NCI-H1436 (cell line): ENCODE measurements at regions not wholly inside any gene's neighbourhood (a gene's known extent, or its start where the extent isn't known, plus 50 kb on each side); places are given as distances from the start of the nearest gene placed in this dataset.
"Not testable (repeated sequence)": the region's sequence is repeated elsewhere in the genome, so short reads cannot be mapped to it uniquely, and the experiment has no call there.

Source experiments
- DNase-seq: peaks from one replicate; lab custom pipeline; 2025; lab: John Stamatoyannopoulos, UW

DNA sequence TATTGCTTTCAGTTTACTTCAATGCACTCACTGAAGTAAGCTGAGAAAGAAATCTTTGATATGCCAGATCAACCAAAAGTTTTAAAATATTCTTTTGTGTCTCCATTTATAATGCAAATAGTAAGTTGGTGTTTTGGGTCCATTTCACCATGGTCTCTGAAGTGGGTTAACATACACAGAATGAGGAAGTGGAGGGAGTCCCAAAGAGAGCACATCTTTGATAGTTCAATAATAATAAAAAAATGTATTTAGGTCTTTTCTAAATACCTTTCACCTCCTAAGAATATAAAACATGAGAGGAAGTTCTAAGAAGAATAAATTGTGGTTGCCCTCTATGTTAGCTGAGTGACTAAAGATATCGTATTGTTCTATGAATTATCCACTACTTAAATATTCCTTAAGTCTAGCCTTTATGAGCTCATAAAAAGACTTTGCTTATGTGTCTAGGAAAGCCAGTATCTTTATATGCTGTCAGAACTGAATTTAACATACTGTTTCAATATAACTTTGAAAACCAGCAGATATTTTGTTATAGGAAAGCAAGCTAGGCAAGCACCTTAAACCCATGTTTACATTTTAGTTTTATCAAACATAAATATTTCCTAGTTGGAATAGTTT, 148.7 kb upstream of the ZEB2 start:
- no peak for DNase-seq

DNA sequence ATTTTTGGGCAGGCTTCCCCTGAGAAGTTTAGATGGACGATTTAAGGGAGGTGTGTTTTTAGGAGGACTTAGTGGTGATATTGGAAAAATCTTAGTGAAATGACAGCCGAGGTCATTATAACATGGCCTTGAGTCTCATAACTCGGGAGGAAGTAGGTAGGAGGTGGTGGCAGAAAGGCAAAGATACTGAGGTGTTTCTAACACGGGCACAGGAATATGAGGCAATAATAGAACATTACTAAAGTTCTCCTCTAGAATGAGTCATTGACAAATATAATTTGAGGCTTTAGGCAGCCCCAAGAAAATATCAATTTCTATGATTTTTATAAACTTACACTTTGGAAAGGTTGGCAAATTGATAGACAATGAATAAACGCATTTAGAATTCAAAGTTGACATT, 146.1 kb upstream of the ZEB2 start:
- no peak for DNase-seq

DNA sequence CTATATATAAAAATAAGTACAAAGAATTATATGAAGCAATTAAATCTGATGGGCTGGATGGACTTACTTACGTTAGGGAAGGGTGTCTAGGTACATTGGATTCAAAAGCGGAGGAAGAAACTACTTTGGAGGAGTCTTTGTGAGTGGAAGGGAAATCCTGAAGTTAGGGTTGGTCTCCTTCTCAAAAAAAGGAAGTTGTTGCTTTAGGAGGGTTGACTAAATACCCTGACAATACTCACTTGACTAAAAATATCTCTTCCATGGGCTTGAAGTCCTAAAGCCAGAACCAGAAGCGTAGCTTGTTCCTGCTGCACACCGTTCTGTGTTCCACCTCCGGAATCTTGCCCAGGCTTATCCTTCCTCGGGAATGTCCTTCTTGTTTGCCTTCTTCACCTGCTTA, 143.3 kb upstream of the ZEB2 start:
- no peak for DNase-seq

DNA sequence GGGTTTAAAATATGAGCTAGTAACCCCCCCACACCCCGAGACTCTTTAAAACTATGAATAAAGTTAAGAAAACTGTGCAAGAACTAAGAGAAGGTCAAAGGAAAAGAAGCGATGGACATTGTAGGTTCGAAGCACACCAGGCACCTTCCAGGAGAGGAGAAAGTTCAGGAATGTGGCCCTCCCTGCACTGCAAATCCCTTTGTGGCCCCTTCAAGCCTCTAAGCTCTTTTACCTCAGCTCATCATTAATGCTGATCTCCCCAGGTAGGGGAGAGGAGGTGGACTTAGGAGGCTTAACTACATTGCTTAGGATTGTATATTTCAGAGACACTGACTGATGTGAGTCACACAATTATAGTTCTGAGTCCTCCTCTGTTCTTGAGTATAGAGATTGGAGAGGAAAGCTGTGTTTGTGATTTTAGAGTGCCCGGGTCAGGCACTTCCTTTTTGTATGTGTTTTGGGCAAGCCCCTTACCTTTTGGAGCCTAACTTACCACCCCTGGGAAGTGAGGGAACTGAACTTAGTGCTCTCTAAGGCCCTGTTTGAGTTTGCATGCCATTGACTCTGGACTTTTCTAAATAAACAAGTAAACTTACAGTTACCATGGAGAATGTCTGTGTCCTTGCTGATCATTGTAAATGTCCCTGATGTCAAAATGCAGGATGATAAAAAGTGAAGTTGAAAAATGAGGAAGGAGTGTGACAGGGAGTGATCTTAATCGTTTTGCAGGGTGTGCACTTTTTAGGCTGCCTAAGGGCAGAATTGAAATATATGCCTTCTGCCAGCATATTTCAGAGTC, 140.8 kb upstream of the ZEB2 start:
- no peak for DNase-seq

DNA sequence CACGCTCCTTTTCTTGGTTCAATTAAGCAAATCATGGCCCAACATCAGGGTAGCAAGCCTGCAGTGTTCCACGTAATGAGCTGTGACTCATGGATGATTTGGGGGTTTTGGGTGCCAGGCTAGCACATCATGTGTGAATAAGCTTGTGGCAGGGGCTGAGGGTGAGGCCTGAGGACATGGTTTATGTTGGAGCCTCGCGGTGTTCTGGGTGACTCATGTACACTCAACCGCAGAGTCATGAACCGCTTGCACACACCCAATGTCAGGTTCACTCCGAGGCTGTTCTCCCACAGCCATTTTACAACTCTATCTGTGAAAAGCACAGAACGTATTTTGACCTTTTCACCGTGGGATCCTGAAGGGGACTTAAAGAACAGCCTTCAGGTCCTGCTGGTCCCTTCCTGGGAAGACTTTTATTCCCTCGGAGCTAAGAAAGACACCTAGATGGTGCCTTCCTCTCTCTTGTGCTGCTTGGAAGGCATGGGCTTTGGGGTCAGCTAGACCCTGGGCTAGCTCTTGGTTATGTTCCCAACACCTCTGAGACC, 139.9 kb upstream of the ZEB2 start:
- DNase-seq, result no peak

DNA sequence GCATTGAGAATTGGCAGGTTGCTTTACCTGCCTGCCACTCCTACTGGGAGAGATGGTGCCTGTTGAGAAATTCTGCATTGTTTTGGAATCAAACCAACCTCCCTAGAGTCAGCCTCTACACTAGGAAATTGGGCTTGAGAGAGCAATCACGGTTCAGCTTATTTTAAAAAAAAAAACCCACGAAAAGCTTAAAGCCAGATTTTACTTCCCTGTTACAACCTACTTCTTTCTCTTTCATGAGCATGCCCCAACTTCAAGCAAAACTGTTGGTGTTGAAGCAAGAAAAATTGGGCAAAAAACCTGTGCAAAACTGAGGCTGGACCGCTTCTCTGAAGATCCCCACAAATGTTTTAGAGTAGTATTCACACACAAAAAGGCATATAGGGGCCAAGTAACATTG, 134.6 kb upstream of the ZEB2 start:
- DNase-seq, result no peak

DNA sequence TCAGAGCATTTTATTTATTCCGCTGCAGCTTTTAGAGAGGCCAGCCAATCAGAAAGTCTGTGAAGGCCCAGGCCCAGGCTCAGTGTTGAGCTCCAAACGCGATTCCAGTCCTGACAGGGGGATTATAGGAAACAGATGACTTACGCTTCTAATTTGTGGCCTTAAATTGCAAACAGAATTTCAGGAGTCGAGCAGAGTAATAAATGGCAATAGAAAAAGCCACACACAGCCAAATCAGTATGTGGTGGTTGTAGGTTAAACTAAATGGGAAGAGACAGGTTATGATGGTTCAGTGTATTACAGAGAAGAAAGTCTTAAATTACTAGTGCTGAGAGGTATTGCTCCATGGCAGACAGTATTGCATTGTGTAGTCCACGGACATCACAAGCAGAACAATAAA, 131.0 kb upstream of the ZEB2 start:
- no peak for DNase-seq

DNA sequence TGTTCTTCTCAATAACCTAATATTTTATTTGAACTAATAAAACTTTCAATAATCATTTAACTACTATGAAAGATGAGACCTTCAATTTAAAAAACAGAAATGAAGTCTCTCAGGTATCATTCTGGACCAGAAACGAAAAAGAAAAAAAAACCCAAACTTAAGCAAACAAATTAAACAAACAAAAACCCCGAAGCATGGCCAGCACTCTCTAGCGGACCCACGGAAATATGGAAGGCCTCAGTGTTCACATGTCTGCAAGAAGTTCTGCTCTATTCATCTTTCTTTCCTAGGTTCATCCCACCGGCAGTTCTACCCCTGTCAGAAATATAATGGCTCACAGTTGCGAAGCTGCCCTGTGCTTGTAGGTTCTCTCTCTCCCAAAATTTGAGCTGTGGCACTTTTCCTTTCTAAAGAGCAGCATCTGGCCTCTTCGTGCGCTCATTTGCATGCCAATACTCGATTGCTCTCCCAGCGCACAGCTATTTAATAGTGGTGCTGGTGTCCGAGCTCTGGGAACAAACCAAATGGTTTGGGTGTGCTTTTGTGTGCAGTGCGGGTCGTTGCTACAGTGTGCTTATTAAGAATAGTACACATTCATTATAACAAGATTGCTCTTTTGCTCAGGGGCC, 129.0 kb upstream of the ZEB2 start:
- no peak for DNase-seq

DNA sequence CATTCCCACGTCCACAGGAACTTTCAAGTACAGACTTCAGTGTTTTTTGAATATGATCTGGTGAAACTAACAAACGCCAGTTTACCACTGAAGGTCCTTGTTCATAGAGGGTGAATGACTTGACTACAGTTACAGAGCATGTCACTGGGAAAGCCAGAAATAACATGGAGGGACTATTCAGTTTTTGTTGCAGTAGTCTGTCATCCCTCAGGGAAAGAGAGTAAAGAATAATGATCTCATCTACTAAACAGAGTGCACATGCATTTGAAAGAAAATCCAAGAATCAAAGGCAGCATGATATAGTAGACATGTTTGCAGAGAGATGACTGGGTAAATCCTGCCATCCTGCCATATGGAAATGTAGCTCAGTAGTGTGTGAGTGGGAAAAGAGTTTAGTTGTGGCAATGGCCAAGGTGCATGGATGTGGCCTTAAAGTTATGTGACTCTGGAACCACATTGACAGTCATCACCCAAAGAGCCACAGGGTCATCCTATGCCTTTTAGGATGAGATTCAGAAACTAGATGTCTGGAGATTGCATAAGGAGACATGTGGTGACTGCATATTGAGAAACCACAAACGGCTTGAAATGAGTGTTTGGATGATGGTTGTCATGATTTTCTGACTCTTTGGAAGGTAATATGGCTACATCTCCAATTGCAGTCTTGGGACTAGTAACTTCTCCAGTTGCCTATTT, 125.3 kb upstream of the ZEB2 start:
- no peak for DNase-seq

DNA sequence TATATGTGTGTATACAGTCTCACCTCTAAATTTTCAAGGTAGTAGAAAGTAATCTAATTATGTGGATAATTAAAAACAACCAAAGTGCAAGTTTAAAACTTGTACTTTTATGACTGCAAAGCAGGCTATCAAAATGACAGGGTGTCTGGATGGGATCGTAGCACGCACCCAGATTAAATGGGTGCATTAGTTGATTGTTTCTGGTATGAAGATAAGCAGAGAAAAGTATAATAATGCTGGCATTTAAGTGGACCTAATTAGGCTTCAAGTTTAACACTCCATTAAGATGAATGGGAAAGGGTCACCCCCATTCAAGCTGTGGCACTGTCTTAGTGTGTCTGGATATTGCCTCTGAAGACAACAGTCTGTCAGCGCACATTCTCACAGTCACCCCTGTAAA, 124.6 kb upstream of the ZEB2 start:
- no peak for DNase-seq

DNA sequence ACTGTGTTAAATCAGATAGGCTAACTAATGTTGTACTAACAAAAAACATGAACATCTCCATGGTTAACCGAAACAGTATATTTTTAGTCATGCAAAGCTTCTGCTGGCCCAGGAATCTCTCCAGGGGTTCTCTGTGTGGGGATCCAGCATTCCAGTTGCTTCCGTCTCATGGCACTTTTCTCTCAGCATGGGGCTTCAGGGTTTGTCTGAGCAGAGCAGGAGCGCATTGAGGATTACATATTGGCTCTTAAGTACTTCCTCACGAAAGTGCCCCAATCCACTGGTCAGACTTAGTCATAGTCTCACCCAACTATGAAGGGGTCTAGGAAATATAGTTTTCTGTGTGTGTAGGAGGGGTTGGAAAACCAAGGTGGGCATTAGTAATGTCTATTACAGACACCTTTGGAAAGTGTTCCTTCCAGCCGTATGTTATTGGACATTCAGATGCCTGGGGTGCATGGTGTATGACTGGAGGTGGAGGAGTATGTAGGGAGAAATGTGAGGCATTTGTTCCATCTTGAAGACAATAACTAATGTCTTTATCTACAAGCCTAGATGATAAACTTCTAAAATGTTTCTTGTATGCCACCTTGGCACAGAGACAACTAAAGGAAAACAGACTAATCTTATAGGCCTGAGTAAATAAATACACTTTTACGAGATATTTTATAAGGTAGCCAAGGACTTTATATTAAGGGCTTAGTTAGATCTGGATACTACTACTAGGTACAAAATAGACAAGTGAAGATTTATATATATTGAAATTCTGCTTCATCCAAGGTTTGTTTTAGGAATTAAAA, 123.8 kb upstream of the ZEB2 start:
- no peak for DNase-seq

DNA sequence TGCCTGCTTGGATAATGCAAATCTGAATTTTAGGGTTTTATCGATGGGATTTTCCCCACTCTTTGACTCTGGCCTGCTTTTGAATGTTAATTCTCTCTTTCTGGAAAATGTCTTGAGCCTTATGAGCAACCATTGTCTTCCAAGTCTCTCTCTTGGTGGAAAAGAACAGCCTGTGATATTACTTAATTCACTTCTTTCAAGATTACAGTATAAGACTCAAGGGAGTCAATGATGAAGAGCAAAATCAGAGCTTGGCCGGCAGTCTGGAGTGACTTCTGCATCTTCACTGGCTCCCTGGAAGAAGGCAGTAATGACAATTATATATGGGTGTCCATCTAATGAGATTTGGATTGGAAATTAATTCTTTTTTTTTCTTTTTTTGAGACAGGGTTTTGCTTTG, 122.9 kb upstream of the ZEB2 start:
- no peak for DNase-seq

DNA sequence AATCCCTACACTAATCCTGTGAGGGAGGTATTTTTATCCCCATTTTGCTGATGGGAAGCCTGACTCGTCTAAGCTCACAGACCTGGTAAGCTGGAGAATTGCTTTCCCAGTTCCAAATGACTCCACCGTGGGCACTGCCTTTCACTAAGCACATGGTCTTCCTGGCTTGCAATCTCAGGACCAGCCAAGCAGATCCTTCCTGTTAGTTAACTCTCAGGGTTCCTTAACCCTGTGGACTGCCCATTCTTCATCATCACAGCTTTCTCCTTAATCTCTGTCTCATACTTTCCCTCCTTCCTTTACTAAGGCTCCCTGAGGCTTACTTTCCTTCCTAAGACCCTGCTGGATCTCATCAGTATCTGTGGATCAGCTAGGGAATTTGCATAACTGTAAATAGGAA, 122.2 kb upstream of the ZEB2 start:
- DNase-seq, result no peak

DNA sequence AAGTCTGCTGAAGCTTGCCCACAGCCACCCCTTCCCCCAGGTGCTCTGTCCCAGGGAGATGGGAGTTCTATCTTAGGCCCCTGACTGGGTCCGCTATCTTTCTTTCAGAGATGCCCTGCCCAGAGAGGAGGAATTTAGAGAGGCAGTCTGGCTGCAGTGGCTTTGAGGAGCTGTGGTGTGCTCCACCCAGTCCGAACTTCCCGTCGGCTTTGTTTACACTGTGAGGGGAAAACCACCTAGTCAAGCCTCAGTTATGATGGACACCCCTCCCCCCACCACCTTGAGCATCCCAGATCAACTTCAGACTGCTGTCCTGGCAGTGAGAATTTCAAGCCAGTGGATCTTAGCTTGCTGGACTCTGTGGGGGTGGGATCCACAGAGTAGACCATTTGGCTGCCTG, 118.3 kb upstream of the ZEB2 start:
- DNase-seq, result not testable (repeated sequence)

DNA sequence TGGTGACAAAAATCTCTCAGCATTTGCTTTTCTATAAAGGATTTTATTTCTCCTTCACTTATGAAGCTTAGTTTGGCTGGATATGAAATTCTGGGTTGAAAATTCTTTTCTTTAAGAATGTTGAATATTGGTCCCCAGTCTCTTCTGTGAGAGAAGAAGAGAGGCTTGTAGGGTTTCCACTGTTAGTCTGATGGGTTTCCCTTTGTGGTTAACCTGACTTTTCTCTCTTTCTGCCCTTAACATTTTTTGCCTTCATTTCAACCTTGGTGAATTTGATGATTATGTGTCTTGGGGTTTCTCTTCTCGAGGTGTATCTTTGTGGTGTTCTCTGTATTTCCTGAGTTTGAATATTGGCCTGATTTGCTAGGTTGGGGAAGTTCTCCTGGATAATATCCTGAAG, 116.9 kb upstream of the ZEB2 start:
- DNase-seq, result not testable (repeated sequence)

DNA sequence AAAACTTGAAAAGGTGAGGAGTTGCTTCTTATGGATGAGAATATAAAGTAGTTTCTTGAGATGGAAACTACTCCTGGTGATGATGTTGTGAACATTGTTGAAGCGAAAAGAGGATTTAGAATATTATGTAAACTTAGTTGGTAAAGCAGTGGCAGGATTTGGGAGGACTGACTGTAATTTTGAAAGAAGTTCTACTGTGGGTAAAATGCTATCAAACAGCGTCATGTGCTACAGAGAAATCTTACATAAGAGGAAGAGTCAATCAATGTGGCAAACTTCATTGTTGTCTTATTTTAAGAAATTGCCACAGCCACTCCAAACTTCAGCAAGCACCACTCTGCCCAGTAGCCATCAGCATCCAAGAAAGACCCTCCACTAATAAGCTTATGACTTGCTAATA, 112.9 kb upstream of the ZEB2 start:
- no peak for DNase-seq

DNA sequence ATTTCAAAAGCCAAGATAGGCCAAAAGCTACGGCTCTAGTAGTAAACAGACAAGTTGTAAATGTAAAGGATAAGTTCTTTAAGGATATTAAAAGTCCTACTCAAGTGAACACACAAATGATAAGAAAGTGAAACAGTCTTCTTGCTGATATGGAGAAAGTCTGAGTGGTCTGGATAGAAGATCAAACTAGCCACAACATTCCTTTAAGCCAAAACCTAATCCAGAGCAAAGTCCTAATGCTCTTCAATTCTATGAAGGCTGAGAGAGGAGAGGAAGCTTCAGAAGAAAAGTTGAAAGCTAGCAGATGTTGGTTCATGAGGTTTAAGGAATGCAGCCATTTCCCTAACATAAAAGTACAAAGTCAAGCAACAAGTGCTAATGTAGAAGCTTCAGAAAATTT, 111.7 kb upstream of the ZEB2 start:
- no peak for DNase-seq

DNA sequence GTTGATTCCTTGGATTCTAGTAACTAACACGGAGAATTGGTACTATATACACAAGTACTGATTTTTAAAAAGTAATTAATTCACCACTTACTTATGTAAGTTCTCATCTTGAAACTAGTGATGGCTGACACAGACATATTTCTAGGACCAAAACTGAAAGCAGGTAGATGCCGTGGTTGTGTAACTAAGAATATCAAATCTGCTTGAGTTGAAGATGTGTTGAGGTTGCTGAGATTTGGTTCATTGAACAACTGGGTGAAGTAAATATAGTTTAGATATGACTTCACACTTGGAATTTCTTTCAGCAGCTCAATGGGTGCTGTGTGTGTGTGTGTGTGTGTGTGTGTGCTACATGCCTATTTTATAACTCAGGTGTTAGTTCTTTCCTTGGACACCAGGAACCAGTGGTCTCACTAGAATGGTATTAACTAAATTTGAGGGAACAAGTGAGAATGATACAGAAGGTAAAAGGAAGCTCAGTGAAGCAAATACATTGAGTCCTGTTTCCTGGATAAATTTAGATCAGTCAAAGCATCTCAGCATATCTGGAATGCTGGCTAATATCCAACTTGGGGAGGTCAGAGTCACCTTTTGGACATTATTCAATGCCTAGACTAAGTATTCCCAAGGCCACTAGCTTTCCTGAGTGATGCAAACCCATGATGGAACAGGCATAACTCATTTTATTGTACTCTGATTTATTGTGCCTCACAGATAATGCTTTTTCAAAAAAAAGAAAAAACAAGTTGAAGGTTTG, 110.7 kb upstream of the ZEB2 start:
- no peak for DNase-seq

DNA sequence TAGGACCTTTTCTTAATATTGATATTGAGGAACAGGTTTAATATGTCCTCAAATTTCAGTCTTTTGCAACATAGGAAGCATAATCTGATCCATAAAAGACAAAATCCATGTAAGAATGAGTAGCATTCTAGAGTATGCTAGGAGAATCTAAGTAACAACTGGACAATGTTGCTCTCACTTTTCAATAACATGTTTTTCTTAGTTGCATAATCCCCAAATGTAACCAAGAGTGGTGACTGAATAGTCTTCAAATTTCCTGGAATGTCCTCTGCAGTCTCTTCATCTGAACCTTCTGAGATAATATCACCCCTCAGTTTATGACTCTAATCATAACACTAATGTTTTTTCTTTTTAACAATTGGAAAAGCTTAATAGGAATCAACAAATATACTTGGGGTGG, 110.0 kb upstream of the ZEB2 start:
- no peak for DNase-seq

DNA sequence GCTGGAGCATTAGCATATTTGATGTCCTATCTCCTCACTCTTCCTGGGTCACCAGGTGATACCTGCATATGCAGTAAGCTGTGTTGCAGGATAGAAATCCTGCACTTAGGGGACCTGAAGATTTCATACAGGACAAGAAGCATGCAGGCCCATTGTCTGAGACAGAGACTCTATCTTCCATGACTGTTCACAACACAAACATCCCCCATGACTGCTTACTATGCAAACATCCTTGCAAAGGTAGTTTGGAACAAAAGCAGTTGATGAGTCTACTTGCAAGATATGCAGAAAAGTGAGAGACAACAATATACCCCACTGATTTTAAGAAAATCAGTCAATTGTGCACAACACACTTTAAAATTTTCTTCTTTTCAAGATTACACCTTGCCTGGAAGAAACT, 108.6 kb upstream of the ZEB2 start:
- no peak for DNase-seq

DNA sequence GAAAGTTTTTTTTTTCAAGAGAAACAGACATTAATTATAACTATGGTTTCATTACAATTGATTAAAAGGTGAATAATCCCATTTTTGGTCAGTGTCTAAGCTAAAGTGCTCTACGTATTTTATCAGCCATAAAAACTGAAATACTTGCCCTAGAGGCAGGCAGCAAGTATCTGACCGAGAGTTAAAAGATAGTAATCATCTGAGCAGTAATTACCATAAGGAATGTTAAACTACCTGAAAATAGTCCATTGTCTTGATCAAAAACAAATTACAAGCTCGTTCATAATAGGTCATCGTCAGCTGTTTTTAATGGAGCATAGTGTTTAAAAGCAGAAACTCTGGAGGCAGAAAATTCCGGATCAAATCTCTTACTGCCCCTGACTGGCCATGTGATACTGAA, 105.7 kb upstream of the ZEB2 start:
- no peak for DNase-seq
